Inflammatory macrophage (primary cell): ENCODE measurements at regions not wholly inside any gene's neighbourhood (a gene's known extent, or its start where the extent isn't known, plus 50 kb on each side); places are given as distances from the start of the nearest gene placed in this dataset.
"Not testable (repeated sequence)": the region's sequence is repeated elsewhere in the genome, so short reads cannot be mapped to it uniquely, and the experiment has no call there.

Experiments
- DNase-seq, 2 donors: peaks; one replicate each; pipeline ENCODE4 v3.0.0-alpha.2; 2020 to 2022

GRCh38 chr4:127512672-127513071, 120.1 kb upstream of the INTU start:
- DNase-seq = not testable (repeated sequence)

- DNase-seq = not testable (repeated sequence)
Measured at GRCh38 chr4:127515259-127515658, 117.5 kb upstream of the INTU start.

GRCh38 chr4:127518046-127518445, 114.7 kb upstream of the INTU start:
- no peak for DNase-seq

- DNase-seq = no peak
Measured at GRCh38 chr4:127521463-127521862, 111.3 kb upstream of the INTU start.

GRCh38 chr4:127523369-127523768, 109.4 kb upstream of the INTU start:
- no peak for DNase-seq

- no peak for DNase-seq
Measured at GRCh38 chr4:127525608-127526007, 107.1 kb upstream of the INTU start.

GRCh38 chr4:127528302-127528701, 104.5 kb upstream of the INTU start:
- DNase-seq = no peak

- peak in 1 of 2 donors; percentile 13 for DNase-seq
Measured at GRCh38 chr4:127529879-127530278, 102.9 kb upstream of the INTU start.

GRCh38 chr4:127533028-127533700, 99.6 kb upstream of the INTU start:
- DNase-seq = no peak

- DNase-seq = no peak
Measured at GRCh38 chr4:127534041-127534825, 98.5 kb upstream of the INTU start.

- DNase-seq = no peak
Measured at GRCh38 chr4:127538016-127538415, 94.7 kb upstream of the INTU start.

GRCh38 chr4:127540497-127541025, 92.2 kb upstream of the INTU start:
- DNase-seq = no peak

- no peak for DNase-seq
Measured at GRCh38 chr4:127545271-127545670, 87.5 kb upstream of the INTU start.

- no peak for DNase-seq
Measured at GRCh38 chr4:127548990-127549925, 83.5 kb upstream of the INTU start.

GRCh38 chr4:127555106-127555505, 77.7 kb upstream of the INTU start:
- DNase-seq = no peak

- no peak for DNase-seq
Measured at GRCh38 chr4:127558088-127558487, 74.7 kb upstream of the INTU start.

- DNase-seq = no peak
Measured at GRCh38 chr4:127558489-127559407, 74.0 kb upstream of the INTU start.

GRCh38 chr4:127559981-127560380, 72.8 kb upstream of the INTU start:
- DNase-seq = no peak

- DNase-seq = no peak
Measured at GRCh38 chr4:127560755-127561154, 72.0 kb upstream of the INTU start.

- DNase-seq = no peak
Measured at GRCh38 chr4:127574643-127575042, 58.1 kb upstream of the INTU start.

GRCh38 chr4:127575888-127576287, 56.9 kb upstream of the INTU start:
- DNase-seq = no peak

GRCh38 chr4:127578491-127578890, 54.3 kb upstream of the INTU start:
- DNase-seq = no peak
